ENCODE measurements at regions not wholly inside any gene's neighbourhood (a gene's known extent, or its start where the extent isn't known, plus 50 kb on each side); places are given as distances from the start of the nearest gene placed in this dataset.

GRCh38 chr5:133843911-133844310 is 124.5 kb downstream of the C5orf15 start:
- no peaks in the 10 kb centered on the region for H3K36me3 ChIP-seq (ENCODE audit: low read depth, missing control alignments)
- WGBS, 2 donors = 48 to 69% methylated on average over 4 of the region's 4 CpGs
- H3K27ac ChIP-seq = no peak overlapping the region
- no peaks in the 10 kb centered on the region for H3K27me3 ChIP-seq
- no peaks in the 10 kb centered on the region for H3K9me3 ChIP-seq
- TF ChIP-seq CTCF (IDR thresholded peaks at IDR 0.05) (no peak), POLR2A (IDR thresholded peaks at IDR 0.05) (no peak)
- H3K4me3 ChIP-seq = no peak overlapping the region
- peaks cover 4% of the 10 kb centered on the region for H3K4me1 ChIP-seq
- DNase-seq = no peak
- intact Hi-C loops (cut with DNase I; ENCODE audit: low total_unique reads) = no loop called here

DNA sequence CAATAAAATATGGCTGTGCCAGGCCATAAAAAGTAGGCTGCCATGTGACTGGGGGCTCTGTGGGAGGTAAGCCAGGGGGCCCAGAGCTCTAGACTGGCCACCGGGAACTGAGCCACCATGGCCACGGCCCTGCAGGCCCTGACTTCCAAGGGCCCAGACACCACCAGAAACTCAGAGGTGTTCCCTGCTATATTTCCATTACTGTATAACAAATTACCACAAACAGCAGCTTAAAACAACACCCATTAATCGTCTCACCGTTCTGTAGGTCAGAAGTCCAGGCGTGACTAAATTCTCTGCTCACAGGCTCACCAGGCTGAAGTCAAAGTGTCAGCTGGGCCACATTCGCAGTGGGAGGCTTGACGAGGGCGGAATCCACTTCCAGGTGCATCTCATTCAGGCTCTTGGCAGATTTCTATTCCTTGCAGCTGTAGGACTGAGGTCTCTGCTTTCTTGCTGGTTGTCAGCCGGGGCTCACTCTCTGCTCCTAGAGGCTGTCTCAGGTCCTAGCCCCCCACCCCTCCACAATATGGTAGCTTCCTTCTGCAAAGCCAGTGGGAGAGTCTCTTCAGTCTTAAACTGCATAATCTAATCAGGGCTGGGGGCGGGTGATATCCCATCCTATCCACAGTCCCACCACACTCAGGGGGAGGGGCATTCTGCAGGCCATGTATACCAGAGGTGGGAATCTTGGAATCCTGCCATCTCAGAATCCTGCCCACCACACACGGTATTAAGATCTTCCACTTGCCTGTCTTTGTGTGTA is 125.4 kb downstream of the C5orf15 start:
- TF ChIP-seq POLR2A (IDR thresholded peaks at IDR 0.05) = no peak
- no peak for TF ChIP-seq CTCF (IDR thresholded peaks at IDR 0.05)
- 77 to 85% methylated on average over 11 of the region's 11 CpGs for WGBS, 2 donors
- Histone ChIP-seq H3K4me3 (no peak overlapping the region), H3K4me1 (peaks cover 4% of the 10 kb centered on the region), H3K36me3 (ENCODE audit: low read depth, missing control alignments) (no peaks in the 10 kb centered on the region), H3K9me3 (no peaks in the 10 kb centered on the region), H3K27ac (no peak overlapping the region), H3K27me3 (no peaks in the 10 kb centered on the region)
- intact Hi-C loops (cut with DNase I; ENCODE audit: low total_unique reads) = no loop called here
- no peak for DNase-seq

DNA sequence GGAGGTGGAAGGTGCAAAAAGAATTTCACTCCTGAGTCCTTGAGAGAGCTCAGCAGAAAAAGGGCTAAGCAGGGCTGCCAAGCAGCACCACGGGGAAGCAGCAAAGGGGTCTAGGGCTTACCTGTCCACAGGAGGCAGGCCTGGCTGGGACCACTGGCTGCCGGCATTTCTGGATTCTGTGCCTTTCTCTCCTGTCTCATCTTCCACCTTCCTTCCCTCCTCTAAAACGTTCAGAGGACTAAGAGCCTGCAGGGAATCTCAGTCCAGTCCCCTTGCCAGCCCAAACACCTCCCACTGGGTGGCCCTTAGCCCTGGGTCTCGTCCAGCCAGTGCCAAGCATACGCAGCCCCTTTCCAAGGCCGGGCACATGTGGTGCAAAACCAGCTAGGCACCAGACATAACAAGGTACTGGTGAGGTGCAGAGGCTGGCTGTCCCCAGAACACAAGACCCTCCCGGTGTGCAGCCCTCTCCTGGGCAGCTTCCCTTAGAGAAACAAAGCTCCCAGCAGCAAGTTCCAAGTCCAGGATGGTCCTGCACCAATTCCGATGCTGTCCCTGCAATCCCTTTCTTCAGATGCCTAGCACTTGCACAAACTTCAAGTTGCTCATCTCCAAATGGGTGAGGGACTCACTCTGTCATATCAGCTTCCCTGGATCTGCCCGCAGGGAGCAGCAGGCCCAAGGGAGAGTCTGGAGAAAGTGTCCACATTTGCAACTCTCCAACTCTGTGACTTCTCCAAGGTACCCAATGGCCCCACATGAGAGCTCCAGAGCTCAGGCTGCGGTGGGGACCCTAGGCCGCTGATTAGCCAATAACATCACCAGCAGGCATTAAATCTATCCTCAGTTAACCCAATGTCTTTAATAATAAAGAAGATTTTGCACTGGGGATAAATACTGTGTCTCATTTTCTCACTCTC is 126.3 kb downstream of the C5orf15 start:
- no peaks in the 10 kb centered on the region for H3K27me3 ChIP-seq
- TF ChIP-seq POLR2A (IDR thresholded peaks at IDR 0.05) (no peak), CTCF (IDR thresholded peaks at IDR 0.05) (no peak)
- H3K4me3 ChIP-seq = no peak overlapping the region
- no peaks in the 10 kb centered on the region for H3K36me3 ChIP-seq (ENCODE audit: low read depth, missing control alignments)
- 73 to 80% methylated on average over 8 to 11 of the region's 11 CpGs for WGBS, 2 donors
- peaks cover 4% of the 10 kb centered on the region for H3K4me1 ChIP-seq
- no peak overlapping the region for H3K27ac ChIP-seq
- intact Hi-C loops (cut with DNase I; ENCODE audit: low total_unique reads) = no loop called here
- H3K9me3 ChIP-seq = no peaks in the 10 kb centered on the region
- DNase-seq = peak; percentile 35

DNA sequence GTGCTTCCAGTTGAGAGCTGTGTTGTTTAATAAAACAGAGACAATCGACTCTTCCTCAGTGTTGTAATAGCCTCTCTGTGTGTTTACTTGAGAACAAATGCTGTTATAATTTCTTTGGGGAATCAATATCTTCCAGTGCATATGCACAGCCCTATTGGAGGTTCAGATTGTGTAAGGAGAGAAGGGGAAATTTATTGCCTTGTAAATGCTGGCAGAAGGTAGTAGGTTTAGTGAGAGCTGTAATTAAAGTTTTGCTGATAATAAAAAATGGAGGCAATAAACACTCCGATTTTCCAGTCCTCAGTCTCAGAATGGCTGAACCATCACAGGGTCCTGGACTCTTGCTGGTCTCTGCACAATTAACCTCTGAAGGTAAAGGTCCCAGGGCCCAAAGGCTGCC is 128.3 kb downstream of the C5orf15 start:
- Histone ChIP-seq H3K4me3 (no peak overlapping the region), H3K27me3 (no peaks in the 10 kb centered on the region), H3K9me3 (no peaks in the 10 kb centered on the region), H3K36me3 (ENCODE audit: low read depth, missing control alignments) (no peaks in the 10 kb centered on the region), H3K4me1 (peaks cover 4% of the 10 kb centered on the region), H3K27ac (no peak overlapping the region)
- intact Hi-C loops (cut with DNase I; ENCODE audit: low total_unique reads) = no loop called here
- peak; percentile 6 for DNase-seq
- TF ChIP-seq CTCF (IDR thresholded peaks at IDR 0.05) = no peak
- TF ChIP-seq POLR2A (IDR thresholded peaks at IDR 0.05) = no peak
- WGBS, 2 donors = 38 to 48% methylated on average over 2 of the region's 2 CpGs

All from testis (tissue), 2 donors.